SK-N-SH treated with all-trans-retinoic acid at 6 μM for 48 hours (cell line): ENCODE measurements at regions not wholly inside any gene's neighbourhood (a gene's known extent, or its start where the extent isn't known, plus 50 kb on each side); places are given as distances from the start of the nearest gene placed in this dataset.
"Not testable (repeated sequence)": the region's sequence is repeated elsewhere in the genome, so short reads cannot be mapped to it uniquely, and the experiment has no call there.

ENCODE experiments used
- BACH2 ChIP-seq: fragments of 250-450 bp; sonication (Bioruptor Pico); IDR thresholded peaks from 2 replicates; pipeline ENCODE4 v1.9.0; 2021; ENCODE audit warnings: mild to moderate bottlenecking, borderline replicate concordance
- CREB5 ChIP-seq: fragments of 250-450 bp; sonication (Bioruptor Pico); IDR thresholded peaks from 2 replicates; pipeline ENCODE4 v1.5.1; 2020; ENCODE audit warnings: low read depth, mild to moderate bottlenecking, moderate library complexity
- POU6F1 ChIP-seq: fragments of 250-450 bp; sonication (Bioruptor Pico); IDR thresholded peaks from 2 replicates; pipeline ENCODE4 v1.8.0; 2021; ENCODE audit warnings: low read depth, mild to moderate bottlenecking, moderate library complexity, borderline replicate concordance
- SNAI2 ChIP-seq: fragments of 250-450 bp; sonication (Bioruptor Pico); IDR thresholded peaks from 2 replicates; pipeline ENCODE4 v1.5.0; 2020; ENCODE audit warnings: mild to moderate bottlenecking, moderate library complexity
- ZFP3 ChIP-seq: fragments of 250-450 bp; sonication (Bioruptor Pico); IDR thresholded peaks from 2 replicates; pipeline ENCODE4 v1.5.0; 2020; ENCODE audit warnings: mild to moderate bottlenecking, moderate library complexity
- ZNF565 ChIP-seq: fragments of 450-650 bp; formaldehyde crosslinking; conservative IDR thresholded peaks from 2 replicates; pipeline ENCODE4 v1.5.0; 2020; ENCODE audit warnings: low read depth, mild to moderate bottlenecking, moderate library complexity

- TF ChIP-seq BACH2 (CRISPR knock-in tag); CREB5 (CRISPR knock-in tag); ZNF565 (CRISPR knock-in tag); ZFP3 (CRISPR knock-in tag); SNAI2 (CRISPR knock-in tag); POU6F1: not testable (repeated sequence)
These were observed 1261.8 kb downstream of the RAPGEF2 start for GRCh38 chr4:160364665-160365064.
